ENCODE measurements at regions not wholly inside any gene's neighbourhood (a gene's known extent, or its start where the extent isn't known, plus 50 kb on each side); places are given as distances from the start of the nearest gene placed in this dataset.

DNA sequence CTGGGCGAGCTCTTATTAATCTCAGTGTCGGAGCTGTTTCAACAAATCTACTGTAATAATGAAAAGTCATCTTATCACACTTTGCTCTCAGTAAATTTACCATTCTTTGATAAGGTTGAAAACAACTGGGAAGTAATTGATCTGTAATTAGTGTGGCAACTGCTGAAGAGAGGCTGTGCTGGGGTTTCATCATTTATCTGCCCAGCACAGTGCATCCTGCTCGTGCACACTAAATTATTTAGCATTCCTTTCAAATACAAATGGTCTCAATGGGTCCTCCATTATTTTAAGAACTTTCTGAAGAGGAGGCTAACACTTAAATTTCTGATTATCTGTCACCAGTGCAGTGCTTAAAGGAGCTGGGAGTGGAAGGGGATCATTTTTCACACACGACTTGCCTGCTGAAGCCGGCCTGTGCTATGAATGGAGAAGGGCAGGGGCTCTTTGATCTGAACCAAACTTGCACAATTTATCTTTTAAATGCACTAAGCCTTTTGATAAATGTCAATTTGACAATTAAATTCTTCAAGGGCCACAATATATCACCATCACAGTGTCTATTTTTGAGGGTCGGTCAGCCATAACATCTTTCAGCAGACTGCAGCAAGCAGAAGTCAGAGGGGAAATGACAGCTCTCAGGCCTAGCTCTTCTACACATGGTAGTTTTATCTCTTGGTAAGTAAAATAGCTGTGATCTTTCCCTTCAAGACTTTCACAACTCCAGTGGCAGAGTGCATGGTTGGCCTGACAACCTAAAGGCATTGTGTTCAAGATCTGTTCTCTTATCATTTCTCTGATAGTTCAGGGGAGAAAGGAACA lies 106.4 kb upstream of the EFNA5 start:
- no peak for TF ChIP-seq EGR1 (IDR thresholded peaks at IDR 0.05; ENCODE audit: borderline replicate concordance in 1 of 2, low read depth in 2 of 2, low read length in 2 of 2)
- no peak for TF ChIP-seq CTCF (IDR thresholded peaks at IDR 0.05 in 2 of 3, conservative IDR thresholded peaks at IDR 0.05 in 1 of 3; ENCODE audit: control insufficient read depth in 2 of 3, extremely low read depth in 1 of 3, insufficient read depth in 1 of 3, low read depth in 3 of 3, low read length in 3 of 3)
- TF ChIP-seq SIN3A (IDR thresholded peaks at IDR 0.05; ENCODE audit: low read depth, low read length), result no peak
- no peak for TF ChIP-seq YY1 (IDR thresholded peaks at IDR 0.05; ENCODE audit: low read depth, low read length)

Data from GM12878 (cell line).